ENCODE measurements at regions not wholly inside any gene's neighbourhood (a gene's known extent, or its start where the extent isn't known, plus 50 kb on each side); places are given as distances from the start of the nearest gene placed in this dataset.

DNA sequence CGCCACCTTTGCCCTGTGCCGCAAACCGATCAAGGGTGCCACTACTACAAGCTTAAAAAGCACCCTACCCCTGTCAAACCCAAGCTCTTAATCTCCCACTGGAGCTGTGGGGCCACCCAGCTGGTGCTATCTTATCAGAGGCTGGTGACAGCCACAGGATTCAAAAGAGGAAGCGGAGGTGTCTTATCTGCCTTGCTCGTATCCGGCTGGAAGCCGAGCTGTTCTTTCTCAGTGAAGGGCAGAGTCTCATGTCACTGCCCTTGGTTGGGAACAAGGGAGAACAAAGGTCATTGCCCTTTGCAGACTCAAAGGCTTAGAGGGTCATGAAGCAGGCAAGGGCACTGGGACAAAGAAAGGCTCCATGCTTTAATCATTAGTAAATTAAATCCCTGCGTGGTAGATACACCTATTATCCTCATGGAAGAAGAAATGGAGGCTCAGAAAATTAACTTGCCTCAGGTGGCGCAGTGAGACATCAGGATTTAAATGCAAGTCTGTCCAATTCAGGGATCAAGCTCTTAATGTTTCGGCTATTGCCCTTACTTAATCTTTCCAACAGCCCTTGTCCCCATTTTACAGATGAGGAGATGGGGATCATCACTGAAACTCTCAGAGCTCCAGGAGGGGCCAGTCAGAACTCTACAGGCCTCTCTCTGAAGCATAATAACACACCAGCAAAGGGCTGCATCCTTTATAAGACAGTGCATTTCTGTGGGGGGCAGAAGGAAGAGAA, 360.0 kb upstream of the PROK2 start:
- no peak for DNase-seq

DNA sequence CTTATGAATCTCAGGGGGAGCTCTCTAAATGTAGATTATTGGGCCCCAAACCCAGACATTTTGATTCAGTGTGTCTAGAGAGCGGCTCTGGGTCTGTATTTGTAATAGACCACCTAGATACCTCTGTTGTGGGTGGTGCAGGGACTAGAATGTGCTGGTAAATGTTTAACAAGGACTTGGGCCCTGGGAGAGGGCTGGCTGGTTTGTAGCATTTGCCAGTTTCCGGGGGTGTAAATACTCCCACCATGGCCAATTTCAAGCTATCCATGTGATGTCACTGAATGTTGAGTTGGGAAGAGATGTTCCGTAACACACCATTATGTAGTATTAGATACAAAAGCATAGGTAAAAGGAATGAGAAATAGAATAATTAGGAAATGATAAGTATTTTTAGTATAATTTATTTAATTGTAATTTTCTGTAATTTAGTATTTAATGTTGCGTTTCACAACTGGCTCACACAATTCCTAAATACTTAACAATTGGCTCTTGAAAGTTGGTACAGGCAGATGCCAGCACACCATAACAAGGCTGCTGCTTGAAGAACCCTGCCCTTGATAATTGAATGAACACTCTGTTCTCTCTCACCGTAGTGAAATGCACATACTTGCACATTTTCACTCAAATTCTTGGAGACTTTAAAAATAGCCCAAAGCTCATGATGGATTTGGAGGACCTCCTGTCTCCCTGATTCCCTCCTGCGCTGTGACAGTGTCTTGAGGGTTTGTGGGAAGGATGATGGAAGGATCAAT, 359.2 kb upstream of the PROK2 start:
- no peak for DNase-seq

DNA sequence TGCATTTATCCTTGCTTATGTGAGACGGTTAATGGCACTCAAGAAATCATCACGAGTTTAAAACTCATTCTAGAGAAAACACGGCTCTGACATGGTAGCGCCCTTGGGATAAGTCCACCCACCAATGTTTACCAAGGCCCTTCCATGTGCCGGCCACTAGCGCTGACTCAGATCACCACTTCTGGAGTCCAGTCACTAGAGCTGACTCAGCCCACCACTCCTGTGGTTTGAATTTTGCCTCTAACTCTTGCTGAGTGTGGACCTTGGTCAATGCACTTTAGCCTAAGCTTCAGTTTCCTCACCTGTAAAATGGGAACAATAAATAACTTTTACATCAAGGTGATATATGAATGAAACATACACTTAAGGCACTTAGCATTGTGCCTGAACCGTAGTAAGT, 358.4 kb upstream of the PROK2 start:
- no peak for DNase-seq

DNA sequence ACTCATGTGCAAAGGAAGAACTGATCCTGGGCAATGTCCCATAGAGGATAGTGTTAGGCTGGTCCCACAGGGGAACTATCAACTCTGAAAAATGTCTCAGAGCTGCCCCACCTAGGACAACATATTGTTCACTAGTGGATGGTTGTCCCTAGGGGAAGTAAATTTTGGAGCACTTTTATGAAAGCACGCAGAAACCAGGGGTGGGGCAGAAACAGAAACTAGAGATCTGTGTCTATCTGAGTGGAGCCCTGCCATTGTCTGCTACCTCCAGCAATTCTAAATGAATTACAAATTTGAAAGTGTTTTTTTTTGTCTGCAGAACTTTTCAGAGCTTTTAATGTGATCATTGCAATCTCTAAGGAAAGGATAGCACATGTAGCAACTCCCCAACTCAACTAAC, 357.1 kb upstream of the PROK2 start:
- no peak for DNase-seq

DNA sequence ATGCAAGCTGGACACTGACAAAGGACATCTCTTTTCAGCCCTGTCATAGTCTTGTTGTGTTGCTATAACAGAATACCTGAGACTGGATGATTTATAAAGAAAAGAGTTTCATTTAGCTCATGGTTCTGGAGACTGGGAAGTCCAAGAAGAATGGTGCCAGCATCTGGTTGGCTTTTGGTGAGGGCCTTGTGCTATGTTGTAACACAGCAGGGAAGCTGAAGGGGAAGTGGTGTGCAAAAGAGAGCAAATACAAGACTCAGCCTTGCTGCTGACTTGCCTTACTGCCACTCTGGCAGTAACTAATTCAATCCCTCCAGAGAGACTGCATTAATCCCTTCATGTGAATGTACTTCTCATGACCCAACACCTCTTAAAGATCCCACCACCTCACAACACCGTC, 356.3 kb upstream of the PROK2 start:
- no peak for DNase-seq

DNA sequence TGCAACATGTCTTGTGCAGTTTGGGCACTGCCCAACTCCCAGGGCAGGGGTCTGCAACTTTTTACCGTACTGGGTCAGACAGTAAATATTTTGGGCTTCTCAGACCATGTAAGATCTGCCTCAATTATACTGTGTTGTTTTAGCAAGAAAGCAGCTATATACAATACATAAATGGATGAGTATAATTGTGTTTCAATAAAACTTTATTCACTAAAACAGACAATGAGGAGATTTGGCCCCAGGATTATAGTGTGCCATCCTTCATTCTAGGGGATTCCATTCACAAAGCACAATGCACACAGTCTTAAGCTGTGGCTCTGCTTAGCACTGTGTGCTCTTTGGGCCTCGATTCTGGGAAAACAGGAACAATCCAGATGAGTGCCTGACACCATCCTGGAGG, 354.4 kb upstream of the PROK2 start:
- no peak for DNase-seq

DNA sequence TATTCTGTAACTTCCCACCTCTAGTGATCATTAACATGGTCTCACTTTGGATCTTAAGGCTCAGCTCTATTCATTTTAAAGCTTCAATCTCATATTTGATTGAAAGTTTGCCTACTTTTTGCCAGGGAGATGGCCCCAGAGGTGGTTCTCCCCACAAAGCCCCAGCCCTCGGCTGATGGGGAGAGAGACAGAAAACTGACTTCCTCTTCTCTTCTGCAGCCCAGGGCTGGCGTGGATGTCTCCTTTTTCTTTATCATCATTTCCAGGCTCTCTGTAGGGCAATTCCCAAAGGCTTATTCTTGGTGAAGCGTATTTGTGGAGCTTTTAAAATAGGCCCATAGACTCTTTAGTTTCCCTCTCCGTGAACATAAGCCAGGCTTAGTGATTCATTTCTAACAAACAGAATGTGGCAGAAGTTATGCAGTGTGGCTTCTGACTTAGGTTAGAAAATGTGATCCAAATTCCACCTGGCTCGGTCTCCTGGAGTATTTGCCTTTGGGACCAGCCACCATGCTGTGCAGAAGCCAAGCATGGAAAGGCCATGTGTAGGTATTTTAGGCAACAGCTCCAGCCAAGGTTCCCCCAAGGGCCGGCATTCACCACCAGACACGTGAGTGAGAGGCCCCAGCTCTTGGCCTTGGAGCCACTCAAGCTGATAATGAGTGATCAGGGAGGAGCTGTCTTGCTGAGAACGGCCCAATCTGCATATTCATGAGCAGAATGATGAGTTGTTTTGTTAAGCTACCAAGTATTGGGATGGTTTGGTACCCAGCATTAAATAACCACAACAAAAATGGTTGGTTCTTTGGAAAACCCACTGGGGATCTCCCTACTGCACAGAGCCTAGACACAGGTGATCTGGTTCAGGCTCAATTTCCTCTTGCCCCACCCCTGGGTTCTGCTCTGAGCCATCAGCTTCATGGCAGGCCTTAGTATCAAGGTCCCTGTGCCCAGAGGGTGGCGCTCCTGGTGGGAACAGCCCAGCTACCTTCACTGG, 353.2 kb upstream of the PROK2 start:
- DNase-seq: no peak

DNA sequence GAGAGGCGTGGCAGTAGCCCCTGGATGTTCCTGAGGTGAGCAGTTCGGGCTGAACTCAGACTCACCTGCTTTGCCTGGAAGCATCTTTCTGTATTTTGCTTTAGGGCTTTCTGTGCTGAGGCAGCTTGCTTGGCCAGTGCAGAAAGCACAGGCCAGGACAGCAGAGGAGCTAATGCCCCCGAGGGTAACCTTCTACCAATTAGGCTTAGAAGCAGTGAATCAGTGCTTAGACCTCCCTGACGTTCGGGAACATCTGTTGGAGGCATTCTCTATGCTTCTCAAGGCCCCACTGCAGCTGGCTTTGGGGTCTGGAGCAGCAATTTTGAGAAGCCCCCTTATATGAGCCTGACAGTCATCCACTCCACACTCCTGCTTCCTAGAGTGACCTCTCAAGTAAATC, 350.7 kb upstream of the PROK2 start:
- no peak for DNase-seq

DNA sequence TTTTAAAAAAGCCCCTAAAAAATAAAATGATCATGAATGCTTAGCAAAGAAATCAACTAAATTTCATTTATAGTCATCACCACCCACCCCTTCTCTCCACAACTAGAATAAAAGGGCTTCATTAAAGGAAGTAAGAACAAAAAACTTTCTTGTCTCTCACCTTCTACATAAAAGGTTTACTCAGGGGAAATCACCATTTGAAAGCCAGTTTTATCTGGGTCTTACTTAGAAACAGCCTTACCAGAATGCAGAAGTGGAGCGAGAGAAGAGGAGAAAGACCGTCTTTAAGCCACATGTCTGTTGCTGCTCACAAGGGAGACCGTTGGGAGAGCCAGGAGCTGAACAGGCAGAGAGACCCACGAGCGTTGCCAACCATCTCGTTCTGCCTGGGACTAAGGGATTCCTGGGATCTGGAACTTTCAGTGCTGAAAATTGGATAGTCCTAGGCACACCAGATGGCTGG, 350.1 kb upstream of the PROK2 start:
- DNase-seq: no peak

DNA sequence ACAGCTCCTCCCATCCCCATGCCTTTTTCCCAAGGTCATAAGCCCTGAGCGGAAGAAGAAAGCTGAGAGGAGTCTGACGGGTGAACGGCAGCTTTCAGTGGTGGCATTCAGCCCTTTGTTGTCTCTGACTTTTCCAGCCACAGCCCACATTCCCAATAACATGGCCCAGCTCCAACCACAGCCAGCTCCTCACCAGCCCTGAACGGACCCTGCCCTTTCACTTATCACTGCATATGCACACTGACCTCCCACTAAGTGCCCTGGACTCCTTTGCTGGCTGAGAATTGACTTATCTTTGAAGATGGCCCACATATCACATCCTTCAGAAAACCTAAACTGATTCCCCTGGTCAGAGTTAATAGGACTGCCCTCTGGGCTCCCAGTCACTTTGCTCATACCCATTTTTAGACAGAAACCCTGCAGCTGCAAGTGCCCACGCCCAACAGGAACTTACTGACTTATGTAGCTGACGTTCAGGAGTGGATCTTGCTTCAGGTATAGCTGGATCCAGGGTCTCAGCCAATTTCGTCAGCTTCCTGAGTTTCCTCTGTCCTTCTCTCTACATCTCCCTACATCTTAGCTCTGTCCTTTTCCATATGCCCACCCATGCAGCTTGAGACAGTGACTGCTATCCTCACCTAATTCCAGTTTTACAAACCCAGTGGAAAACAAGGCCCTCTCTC, 348.5 kb upstream of the PROK2 start:
- no peak for DNase-seq

DNA sequence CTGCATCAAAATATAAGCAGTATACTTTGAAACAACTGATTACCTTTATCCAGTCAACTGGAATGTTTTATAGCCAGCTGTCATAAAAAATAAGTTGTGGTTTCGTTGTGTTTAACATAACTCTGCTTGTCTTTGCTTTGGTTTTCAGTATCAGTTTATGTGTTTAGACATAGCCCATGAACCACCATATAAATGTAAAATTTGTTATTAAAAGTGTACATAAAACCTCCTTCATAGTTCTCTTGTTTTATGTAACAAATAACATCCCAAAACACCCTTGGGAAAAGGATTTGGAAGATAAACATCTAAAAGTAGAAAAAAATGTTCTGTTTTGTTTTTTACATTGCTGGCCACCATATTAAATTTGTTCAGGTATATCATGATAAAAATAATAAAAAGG, 347.0 kb upstream of the PROK2 start:
- DNase-seq: no peak

DNA sequence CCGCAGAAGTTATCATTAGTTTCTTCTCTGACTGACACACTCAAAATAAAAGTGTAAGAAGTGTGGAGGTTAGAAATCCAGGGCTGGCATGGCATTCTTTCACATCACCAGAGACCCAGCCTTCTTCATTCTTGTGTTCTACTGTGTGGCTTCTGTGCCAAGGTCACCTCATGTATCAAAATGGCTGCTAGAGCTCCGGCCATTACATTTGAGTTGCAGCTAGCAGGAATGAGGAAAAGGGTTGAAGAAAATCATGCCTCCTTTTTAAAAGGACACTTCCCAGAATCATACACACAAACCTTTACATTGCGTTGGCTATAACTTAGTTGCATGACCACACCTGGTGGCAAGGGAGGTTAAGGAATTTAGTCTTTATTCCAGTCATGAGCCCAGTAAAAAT, 345.6 kb upstream of the PROK2 start:
- no peak for DNase-seq

DNA sequence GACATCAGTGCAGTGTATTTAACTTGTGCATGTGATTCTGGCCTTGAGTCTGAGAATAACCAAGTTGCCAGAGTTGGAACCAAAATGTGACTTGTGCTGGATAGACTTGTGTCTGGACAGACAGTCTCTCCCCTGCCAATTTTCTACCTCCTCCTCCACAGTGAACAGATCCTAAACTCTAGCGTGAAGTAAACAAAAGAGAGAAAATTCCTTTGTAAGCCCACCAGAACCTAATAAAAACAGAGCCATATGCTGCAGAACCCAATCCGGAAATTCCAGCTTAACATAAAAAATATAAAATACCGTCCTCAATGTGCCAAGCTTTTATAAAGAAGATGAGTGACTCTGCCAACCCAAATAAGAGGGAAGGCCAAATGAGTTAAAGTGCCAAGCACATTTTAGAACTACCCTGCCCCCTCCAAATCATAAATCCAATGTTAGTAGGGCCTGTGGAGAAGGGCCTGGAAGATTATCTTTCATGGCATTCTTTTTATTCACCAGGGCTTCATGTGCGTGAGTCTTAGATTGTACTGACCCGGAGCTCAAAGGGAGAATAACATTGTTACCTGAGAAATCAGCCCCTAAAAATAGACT, 344.6 kb upstream of the PROK2 start:
- no peak for DNase-seq

DNA sequence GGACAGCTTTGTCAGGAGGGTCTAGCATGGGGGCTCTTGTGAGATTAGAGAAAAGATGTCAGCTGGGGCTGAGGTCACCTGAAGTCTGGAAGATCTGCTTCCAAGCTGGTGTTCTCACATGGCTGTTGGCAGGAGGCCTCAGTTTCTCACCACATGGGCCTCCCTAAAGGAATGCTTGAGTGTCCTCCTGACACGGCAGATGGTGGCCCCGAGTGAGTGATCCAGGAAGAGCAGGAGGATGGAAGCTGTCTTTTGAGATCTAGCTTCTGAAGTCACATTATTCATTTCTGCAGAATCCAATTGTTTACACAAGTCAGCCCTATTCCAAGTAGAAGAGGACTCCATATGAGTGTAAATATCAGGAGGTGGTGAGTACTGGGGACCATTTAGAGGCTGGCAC, 344.0 kb upstream of the PROK2 start:
- DNase-seq: no peak

DNA sequence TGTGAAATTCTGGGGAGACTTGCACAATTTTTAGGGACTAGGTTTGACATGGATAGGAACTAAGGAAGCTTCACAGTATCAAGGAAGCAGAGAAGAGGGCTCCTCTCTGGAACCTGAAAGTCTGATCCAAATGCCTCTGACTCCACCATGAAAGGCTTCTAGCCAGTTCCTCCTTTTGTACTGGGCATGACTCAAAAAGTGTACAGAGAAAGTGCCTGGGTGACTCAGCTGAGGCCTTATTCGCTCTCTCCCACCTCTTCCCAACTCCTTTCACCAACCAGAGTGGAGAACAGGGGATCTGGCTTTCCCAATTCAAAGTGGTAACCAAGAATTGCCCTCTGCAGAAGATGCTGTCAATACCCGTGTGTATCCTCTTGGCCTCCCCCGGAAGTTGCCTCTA, 342.9 kb upstream of the PROK2 start:
- no peak for DNase-seq

DNA sequence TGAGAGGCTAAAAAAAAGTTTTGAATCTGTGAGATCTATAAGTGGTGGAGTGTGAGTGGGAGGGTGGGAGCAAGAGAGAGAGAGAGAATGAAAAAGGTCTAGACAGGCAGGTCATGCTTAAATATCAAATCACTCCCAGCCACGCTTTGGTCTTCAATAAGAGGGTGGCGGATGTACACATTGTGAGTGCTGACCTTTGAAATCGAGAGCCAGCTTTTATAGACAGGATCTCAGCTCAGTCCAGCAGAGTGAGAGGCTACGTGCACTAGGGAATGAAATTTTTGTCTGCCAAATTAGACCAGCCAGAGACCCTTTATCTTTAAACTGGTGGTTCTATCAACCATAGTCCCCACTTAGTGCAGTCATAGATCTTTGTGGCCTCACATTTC, 342.3 kb upstream of the PROK2 start:
- no peak for DNase-seq

DNA sequence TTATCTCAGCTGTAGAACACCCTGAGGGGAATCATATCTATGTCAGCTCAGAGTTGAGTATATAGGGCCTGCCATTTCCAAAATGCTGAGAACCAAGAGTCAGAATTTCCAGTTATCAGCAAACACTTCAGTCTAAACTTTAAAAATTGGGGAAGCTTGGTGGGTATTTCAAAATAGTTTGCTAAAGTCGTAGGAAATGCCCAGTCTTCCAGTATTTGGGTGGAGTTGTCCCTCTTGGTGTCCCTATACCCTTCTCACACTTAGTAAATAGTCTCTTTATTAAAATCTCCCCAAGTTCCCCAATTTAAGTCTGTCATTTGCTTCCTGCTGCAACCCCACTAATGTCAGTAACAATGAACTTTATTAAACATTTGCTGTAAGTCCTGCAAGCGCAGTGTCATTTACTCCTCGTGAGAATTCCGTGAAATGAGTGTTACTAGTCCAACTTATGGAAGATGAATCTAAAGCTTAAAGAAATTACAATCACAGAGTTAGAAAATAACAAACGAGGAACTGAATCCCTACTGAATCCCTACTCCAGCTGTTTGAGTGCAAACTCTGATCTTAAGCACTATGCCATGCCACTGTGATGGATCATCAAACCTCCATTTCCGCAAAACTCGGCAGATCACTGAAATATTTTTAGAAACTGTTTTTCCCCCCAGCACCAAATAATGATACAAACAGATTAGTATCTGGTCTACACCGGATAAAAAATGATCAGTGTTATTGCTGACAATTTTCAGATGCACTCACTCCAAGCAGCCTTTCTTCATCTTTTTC, 341.7 kb upstream of the PROK2 start:
- DNase-seq: no peak

DNA sequence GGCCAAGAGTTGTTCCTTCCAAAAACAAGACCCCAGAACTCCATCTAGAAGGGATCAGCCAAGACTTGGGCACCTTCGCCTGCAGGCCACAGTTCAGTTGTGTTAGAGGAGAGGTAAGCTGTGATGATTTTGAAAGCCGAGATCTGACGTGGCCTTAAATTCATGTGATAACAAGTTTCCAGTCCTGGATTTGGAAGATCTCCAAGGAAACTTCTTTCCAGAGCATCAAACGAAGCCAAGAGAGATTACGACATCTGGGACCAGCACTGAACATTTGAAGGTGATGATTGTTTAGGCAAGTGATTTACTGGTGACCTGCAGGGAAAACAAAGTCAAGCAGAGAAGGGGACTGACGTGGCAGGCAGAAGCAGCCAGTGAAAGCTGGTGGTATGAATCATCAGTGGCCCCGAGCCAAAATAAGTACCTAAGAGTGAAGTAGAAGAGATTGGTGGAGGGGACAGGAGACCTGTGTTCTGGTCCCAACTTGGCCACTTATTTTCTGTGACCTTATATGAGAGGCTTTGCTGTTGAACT, 339.0 kb upstream of the PROK2 start:
- DNase-seq: no peak

DNA sequence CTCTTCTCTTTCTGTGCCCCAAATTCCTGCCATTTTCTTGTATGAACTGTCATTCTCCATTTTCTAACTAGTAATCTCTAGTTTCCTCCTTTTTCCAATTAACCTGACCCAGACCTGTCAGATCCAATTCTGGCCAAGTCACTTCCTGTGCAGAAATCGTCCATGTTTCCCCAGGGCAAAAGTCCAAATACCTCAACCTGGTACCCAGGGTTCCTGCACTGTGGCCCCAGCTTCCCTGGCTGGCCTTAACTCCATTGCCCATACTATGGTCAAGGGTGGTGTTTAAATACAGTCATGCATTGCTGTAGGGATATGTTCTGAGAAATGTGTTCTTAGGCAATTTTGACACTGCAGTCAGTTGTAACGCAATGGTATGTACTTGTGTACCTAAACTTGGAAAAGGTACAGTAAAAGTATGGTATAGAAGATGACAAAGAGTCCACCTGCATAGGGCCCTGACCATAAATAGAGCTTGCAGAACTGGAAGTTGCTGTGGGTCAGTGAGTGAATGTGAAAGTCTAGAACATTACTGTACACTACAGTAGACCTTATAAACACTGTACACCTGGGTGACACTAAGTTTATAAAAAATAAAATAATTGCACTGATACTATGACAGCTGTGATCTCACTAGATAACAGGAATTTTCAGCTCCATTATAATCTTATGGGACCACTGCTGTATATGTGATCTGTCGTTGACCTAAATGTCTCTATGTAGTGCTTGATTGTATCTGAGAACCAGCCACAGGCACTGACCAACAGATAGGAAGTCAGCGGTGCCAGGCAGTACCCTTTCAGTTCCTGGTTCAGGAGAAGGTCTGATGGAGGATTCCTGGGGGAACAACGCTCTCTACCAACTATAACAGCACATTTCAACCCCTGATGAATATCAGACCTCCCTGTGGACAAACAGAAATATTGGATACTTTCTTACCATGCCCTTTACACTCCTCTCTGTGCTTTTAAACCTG, 336.1 kb upstream of the PROK2 start:
- no peak for DNase-seq

DNA sequence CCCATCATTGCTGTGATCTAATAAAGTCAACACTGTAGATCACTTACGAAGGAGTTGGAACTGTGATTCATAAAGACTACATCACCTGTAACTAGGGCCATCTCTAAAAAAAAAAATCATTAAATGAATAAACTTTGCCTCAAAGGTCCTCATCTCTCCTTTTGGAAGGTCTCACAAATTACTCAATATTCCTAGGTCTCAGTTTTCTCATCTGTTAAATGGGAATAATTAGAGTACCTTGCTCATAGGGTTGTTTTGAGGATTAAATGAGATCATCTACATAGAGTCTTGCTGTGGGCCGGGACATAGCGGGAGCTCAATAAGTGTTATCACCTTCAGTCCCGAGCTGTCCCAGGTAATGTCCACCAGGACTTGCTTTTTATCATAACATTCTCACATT, 335.1 kb upstream of the PROK2 start:
- no peak for DNase-seq
